Skeletal muscle satellite cell (primary cell): ENCODE measurements at regions not wholly inside any gene's neighbourhood (a gene's known extent, or its start where the extent isn't known, plus 50 kb on each side); places are given as distances from the start of the nearest gene placed in this dataset.

Source experiments
- H3K27me3 ChIP-seq: 2 replicates; pipeline ENCODE4 v1.7.0; 2013; ENCODE audit warnings: low read length; ENCODE audit not compliant: control insufficient read depth, insufficient read depth
- H3K36me3 ChIP-seq: 2 replicates; pipeline ENCODE4 v1.7.0; 2013; ENCODE audit warnings: mild to moderate bottlenecking, control low read depth, low read length; ENCODE audit not compliant: insufficient read depth
- H3K4me1 ChIP-seq: 2 replicates; pipeline ENCODE4 v1.7.0; 2013; ENCODE audit warnings: low read length; ENCODE audit not compliant: control insufficient read depth, insufficient read depth
- H3K4me2 ChIP-seq: 2 replicates; pipeline ENCODE4 v1.7.0; 2013; ENCODE audit warnings: mild to moderate bottlenecking, low read length
- H3K4me3 ChIP-seq: 2 replicates; pipeline ENCODE4 v1.7.0; 2013; ENCODE audit warnings: low read length
- H3K9ac ChIP-seq: 2 replicates; pipeline ENCODE4 v1.7.0; 2013; ENCODE audit warnings: mild to moderate bottlenecking, low read depth, low read length, moderate library complexity
- H3K9me3 ChIP-seq: replicated peaks from 2 replicates; pipeline ENCODE4 v1.7.0; 2013; ENCODE audit warnings: mild to moderate bottlenecking, control low read depth, low read length

DNA sequence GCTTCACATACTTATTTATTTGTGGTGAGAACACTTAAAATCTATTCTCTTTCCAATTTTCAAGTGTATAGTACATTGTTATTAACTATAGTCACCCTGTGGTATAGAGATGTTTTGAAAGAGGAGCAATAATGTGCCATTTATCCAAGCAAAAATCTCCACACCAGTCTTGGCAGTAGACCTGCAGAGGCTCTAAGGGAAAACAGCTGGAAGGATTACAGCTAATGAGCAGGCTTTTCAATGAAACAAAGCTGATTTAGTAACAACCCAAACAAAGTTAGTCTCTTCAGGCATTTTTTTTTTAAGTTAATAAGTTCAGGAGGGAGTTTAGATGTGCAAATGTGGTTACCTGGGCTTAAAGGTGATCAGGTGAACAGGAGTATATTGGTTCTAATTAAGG is 101.9 kb downstream of the EVX1 start:
- no peak overlapping the region for H3K4me3 ChIP-seq
- H3K36me3 ChIP-seq = no peaks in the 10 kb centered on the region
- H3K4me1 ChIP-seq = peaks cover 4% of the 10 kb centered on the region
- H3K9me3 ChIP-seq = no peaks in the 10 kb centered on the region
- no peak overlapping the region for H3K4me2 ChIP-seq
- peaks cover 7% of the 10 kb centered on the region for H3K27me3 ChIP-seq
- H3K9ac ChIP-seq = no peak overlapping the region

- Histone ChIP-seq H3K36me3 (no peaks in the 10 kb centered on the region), H3K9ac (no peak overlapping the region), H3K4me1 (peaks cover 4% of the 10 kb centered on the region), H3K27me3 (peaks cover 7% of the 10 kb centered on the region), H3K9me3 (no peaks in the 10 kb centered on the region), H3K4me2 (no peak overlapping the region), H3K4me3 (no peak overlapping the region)
Measured at GRCh38 chr7:27345164-27345887, 102.7 kb downstream of the EVX1 start.

DNA sequence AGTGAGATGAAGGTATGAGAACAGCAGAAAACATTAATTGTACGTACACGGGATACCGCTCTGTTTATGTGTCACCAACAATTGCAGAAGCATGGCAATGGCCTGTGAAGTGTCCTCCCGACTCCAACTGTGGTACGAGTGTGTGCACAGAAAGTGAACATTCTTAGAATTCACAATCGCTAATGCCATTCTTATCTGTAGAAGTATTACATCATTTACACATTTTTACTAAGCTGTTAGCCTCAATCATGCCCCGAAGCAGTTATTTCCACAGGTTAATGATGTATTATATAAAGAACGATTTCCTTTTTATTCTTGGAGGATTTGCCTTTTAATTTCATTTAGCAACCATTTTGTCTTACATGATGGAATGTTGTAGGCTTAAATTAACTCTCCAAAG is 103.4 kb downstream of the EVX1 start:
- Histone ChIP-seq H3K4me1 (peaks cover 4% of the 10 kb centered on the region), H3K27me3 (peaks cover 7% of the 10 kb centered on the region), H3K36me3 (no peaks in the 10 kb centered on the region), H3K4me3 (no peak overlapping the region), H3K9ac (no peak overlapping the region), H3K4me2 (no peak overlapping the region), H3K9me3 (no peaks in the 10 kb centered on the region)

- H3K9me3 ChIP-seq = no peaks in the 10 kb centered on the region
- H3K27me3 ChIP-seq = peaks cover 13% of the 10 kb centered on the region
- H3K36me3 ChIP-seq = no peaks in the 10 kb centered on the region
- H3K4me1 ChIP-seq = peaks cover 4% of the 10 kb centered on the region
- no peak overlapping the region for H3K4me3 ChIP-seq
- peak overlapping the region; percentile 25 for H3K4me2 ChIP-seq
- peak overlapping the region; percentile 18 for H3K9ac ChIP-seq
Measured at GRCh38 chr7:27346531-27347275, 104.1 kb downstream of the EVX1 start.

DNA sequence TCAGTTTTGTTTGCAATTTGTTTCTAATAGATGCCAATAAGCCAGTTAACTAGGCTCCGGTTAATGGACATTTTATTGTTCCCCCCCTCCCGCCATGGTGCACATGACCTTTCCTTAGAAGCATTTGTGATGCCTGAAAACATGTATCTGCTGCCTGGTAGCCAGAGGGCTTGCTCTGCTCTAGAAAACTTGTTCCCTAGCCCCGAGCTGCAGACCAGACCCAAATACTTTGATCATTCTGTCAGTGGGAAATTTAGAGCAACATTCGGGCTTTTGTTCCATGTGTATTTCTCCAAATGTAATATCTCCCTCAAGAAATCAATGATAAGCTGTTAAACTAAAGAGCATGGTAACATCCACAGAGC is 104.7 kb downstream of the EVX1 start:
- Histone ChIP-seq H3K4me2 (no peak overlapping the region), H3K9me3 (no peaks in the 10 kb centered on the region), H3K4me3 (no peak overlapping the region), H3K27me3 (peaks cover 15% of the 10 kb centered on the region), H3K4me1 (peaks cover 4% of the 10 kb centered on the region), H3K9ac (no peak overlapping the region), H3K36me3 (no peaks in the 10 kb centered on the region)

- Histone ChIP-seq H3K27me3 (peaks cover 25% of the 10 kb centered on the region), H3K9me3 (no peaks in the 10 kb centered on the region), H3K36me3 (no peaks in the 10 kb centered on the region), H3K4me2 (no peak overlapping the region), H3K4me3 (no peak overlapping the region), H3K9ac (no peak overlapping the region), H3K4me1 (peaks cover 4% of the 10 kb centered on the region)
Measured at GRCh38 chr7:27349621-27350020, 107.0 kb downstream of the EVX1 start.

DNA sequence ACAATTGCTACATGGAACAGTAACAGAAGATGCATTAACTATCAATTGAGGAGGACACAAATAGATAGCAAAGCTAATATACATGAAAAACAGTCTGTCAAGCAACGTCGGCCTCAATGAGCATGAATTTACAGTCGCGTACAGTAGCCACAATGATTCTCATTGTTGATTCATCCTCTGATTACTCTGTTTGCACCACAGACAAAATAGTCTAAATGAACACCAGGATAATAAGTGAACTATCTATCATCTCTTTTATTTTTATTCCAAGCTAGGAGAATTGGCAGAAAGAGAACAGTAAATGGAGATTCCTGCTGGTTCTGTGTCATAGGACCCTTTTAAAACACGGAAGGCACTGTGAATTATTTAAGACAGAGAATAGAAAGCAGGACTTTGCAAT is 108.5 kb downstream of the EVX1 start:
- Histone ChIP-seq H3K4me1 (peaks cover 4% of the 10 kb centered on the region), H3K36me3 (no peaks in the 10 kb centered on the region), H3K4me3 (no peak overlapping the region), H3K9me3 (no peaks in the 10 kb centered on the region), H3K4me2 (no peak overlapping the region), H3K27me3 (peaks cover 35% of the 10 kb centered on the region), H3K9ac (no peak overlapping the region)

GRCh38 chr7:27351786-27352185 is 109.2 kb downstream of the EVX1 start:
- H3K4me3 ChIP-seq = no peak overlapping the region
- no peak overlapping the region for H3K9ac ChIP-seq
- H3K4me2 ChIP-seq = no peak overlapping the region
- no peaks in the 10 kb centered on the region for H3K9me3 ChIP-seq
- H3K4me1 ChIP-seq = no peaks in the 10 kb centered on the region
- peaks cover 35% of the 10 kb centered on the region for H3K27me3 ChIP-seq
- H3K36me3 ChIP-seq = no peaks in the 10 kb centered on the region

- Histone ChIP-seq H3K27me3 (peaks cover 26% of the 10 kb centered on the region), H3K4me3 (no peak overlapping the region), H3K4me1 (peaks cover 5% of the 10 kb centered on the region), H3K4me2 (no peak overlapping the region), H3K9me3 (no peaks in the 10 kb centered on the region), H3K9ac (no peak overlapping the region), H3K36me3 (no peaks in the 10 kb centered on the region)
Measured at GRCh38 chr7:27359181-27360125, 116.9 kb downstream of the EVX1 start.

DNA sequence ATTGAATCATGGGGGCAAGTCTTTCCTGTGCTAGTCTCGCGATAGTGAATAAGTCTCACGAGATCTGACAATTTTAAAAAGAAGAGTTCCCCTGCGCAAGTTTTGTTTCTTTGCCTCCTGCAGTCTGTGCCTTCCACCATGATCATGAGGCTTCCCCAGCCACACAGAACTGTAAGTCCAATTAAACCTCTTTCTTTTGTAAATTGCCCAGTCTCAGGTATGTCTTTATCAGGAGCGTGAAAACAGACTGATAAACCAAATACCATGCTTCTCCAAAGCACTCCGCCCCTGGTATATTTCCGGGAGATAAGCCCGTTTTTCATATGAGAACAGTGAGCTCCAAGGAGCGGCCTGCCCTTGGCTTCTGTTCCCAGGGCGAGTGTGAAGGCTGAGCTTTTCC is 118.9 kb downstream of the EVX1 start:
- no peaks in the 10 kb centered on the region for H3K36me3 ChIP-seq
- no peak overlapping the region for H3K4me3 ChIP-seq
- H3K9me3 ChIP-seq = no peaks in the 10 kb centered on the region
- H3K27me3 ChIP-seq = peaks cover 16% of the 10 kb centered on the region
- H3K9ac ChIP-seq = no peak overlapping the region
- peaks cover 10% of the 10 kb centered on the region for H3K4me1 ChIP-seq
- no peak overlapping the region for H3K4me2 ChIP-seq

DNA sequence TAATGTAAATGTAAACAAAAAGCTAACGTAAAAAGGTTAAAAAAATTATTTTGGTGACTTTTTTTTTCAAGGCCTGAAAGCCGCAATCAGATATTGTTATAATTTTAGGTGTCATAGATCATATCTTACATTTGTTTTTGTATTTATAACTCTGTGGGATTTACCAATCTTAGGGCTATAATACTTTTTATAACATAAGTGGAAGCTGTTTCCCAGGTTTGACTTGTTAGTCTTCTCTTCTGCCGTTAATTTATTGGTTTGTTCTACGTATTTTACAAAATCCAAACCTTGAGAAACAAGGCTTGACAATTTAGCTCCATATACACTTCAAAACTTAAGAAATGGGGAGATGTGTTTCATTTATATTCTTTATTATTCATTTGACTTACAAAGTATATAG is 119.4 kb downstream of the EVX1 start:
- H3K9ac ChIP-seq = no peak overlapping the region
- no peaks in the 10 kb centered on the region for H3K36me3 ChIP-seq
- H3K9me3 ChIP-seq = no peaks in the 10 kb centered on the region
- peaks cover 10% of the 10 kb centered on the region for H3K4me1 ChIP-seq
- H3K27me3 ChIP-seq = peaks cover 14% of the 10 kb centered on the region
- H3K4me3 ChIP-seq = no peak overlapping the region
- H3K4me2 ChIP-seq = no peak overlapping the region
